Mammary epithelial cell (primary cell): ENCODE measurements at regions not wholly inside any gene's neighbourhood (a gene's known extent, or its start where the extent isn't known, plus 50 kb on each side); places are given as distances from the start of the nearest gene placed in this dataset.

Experiments
- CTCF ChIP-seq, 2 donors: IDR thresholded peaks in 1 of 2; conservative IDR thresholded peaks in 1 of 2; 2 replicates each; pipeline ENCODE4 v1.5.1; 2011 to 2012; ENCODE audit warnings: inconsistent platforms in 2 of 2, low read length in 2 of 2, mild to moderate bottlenecking in 2 of 2, control low read depth in 1 of 2, low read depth in 1 of 2; ENCODE audit not compliant: insufficient read depth in 1 of 2; ENCODE audit errors: extremely low read depth in 1 of 2
- EZH2 ChIP-seq: IDR thresholded peaks from 2 replicates; pipeline ENCODE4 v1.6.1; 2012; ENCODE audit warnings: low read length, inconsistent platforms, borderline replicate concordance

GRCh38 chr1:104630567-104631149 is 881.0 kb downstream of the AMY1C start:
- TF ChIP-seq EZH2 = no peak
- TF ChIP-seq CTCF (conservative IDR thresholded peaks at IDR 0.05 in 1 of 2, IDR thresholded peaks at IDR 0.05 in 1 of 2; ENCODE audit: extremely low read depth in 1 of 2, insufficient read depth in 1 of 2, low read depth in 1 of 2, low read length in 2 of 2) = no peak
